Karpas-422 (cell line): ENCODE measurements at regions not wholly inside any gene's neighbourhood (a gene's known extent, or its start where the extent isn't known, plus 50 kb on each side); places are given as distances from the start of the nearest gene placed in this dataset.
A peak's percentile ranks its signal among the peaks of the same experiment; 100 is the strongest.

Experiments
- DNase-seq: peaks from one replicate; pipeline ENCODE4 v3.0.0-alpha.2; 2015
- H2AFZ ChIP-seq: fragments of 200-600 bp; sonication (generic); 2 replicates; pipeline ENCODE4 v1.6.1; 2014; ENCODE audit warnings: antibody characterized with exemption, low read length, mixed read lengths
- H3K27ac ChIP-seq: fragments of 200-600 bp; sonication (generic); 2 replicates; pipeline ENCODE4 v1.5.1; 2014; ENCODE audit warnings: mild to moderate bottlenecking, low read length, moderate library complexity
- H3K27me3 ChIP-seq: fragments of 200-600 bp; sonication (generic); 2 replicates; pipeline ENCODE4 v1.6.1; 2014; ENCODE audit warnings: low read length, mixed read lengths
- H3K36me3 ChIP-seq: fragments of 200-600 bp; sonication (generic); 2 replicates; pipeline ENCODE4 v1.6.1; 2014; ENCODE audit warnings: low read length, mixed read lengths; ENCODE audit not compliant: insufficient read depth
- H3K4me1 ChIP-seq: fragments of 200-600 bp; sonication (generic); 2 replicates; pipeline ENCODE4 v1.6.1; 2014; ENCODE audit warnings: mild to moderate bottlenecking, low read length, mixed read lengths
- H3K4me2 ChIP-seq: fragments of 200-600 bp; sonication (generic); 2 replicates; pipeline ENCODE4 v1.6.1; 2014; ENCODE audit warnings: low read length, low read depth, mild to moderate bottlenecking; ENCODE audit not compliant: poor library complexity, severe bottlenecking
- H3K4me3 ChIP-seq: fragments of 200-600 bp; sonication (generic); 2 replicates; pipeline ENCODE4 v1.5.1; 2014; ENCODE audit warnings: mild to moderate bottlenecking, antibody characterized with exemption, low read length, mixed read lengths
- H3K79me2 ChIP-seq: fragments of 200-600 bp; sonication (generic); 2 replicates; pipeline ENCODE4 v1.6.1; 2014; ENCODE audit warnings: mild to moderate bottlenecking, low read length, mixed read lengths
- H3K9ac ChIP-seq: fragments of 200-600 bp; sonication (generic); 2 replicates; pipeline ENCODE4 v1.6.0; 2014; ENCODE audit warnings: low read length
- H3K9me2 ChIP-seq: fragments of 200-600 bp; sonication (generic), shearing (Covaris generic); replicated peaks from 2 replicates; pipeline ENCODE4 v1.6.0; 2014; ENCODE audit warnings: mild to moderate bottlenecking, low read length, moderate library complexity; ENCODE audit not compliant: insufficient read depth
- H3K9me3 ChIP-seq: fragments of 300-700, 200-600 bp; sonication (generic); 2 replicates; pipeline ENCODE4 v1.6.1; 2014; ENCODE audit warnings: low read length, mixed read lengths
- H4K20me1 ChIP-seq: fragments of 200-600 bp; sonication (generic); 2 replicates; pipeline ENCODE4 v1.6.1; 2014; ENCODE audit warnings: mild to moderate bottlenecking, antibody characterized with exemption, low read length, low read depth; ENCODE audit not compliant: insufficient read depth

GRCh38 chr2:191539068-191539467 lies 138.9 kb upstream of the NABP1 start:
- no peaks in the 10 kb centered on the region for H3K9me2 ChIP-seq
- H3K4me2 ChIP-seq, result no peak overlapping the region
- H3K4me1 ChIP-seq, result no peaks in the 10 kb centered on the region
- H3K79me2 ChIP-seq, result no peaks in the 10 kb centered on the region
- H3K9ac ChIP-seq, result no peak overlapping the region
- no peaks in the 10 kb centered on the region for H3K27me3 ChIP-seq
- H3K27ac ChIP-seq, result no peak overlapping the region
- H2AFZ ChIP-seq, result no peak overlapping the region
- no peaks in the 10 kb centered on the region for H4K20me1 ChIP-seq
- DNase-seq, result peak; percentile 58
- H3K36me3 ChIP-seq, result no peaks in the 10 kb centered on the region
- H3K9me3 ChIP-seq, result no peaks in the 10 kb centered on the region
- H3K4me3 ChIP-seq, result no peak overlapping the region

- DNase-seq, result no peak
- Histone ChIP-seq H3K9me3 (no peaks in the 10 kb centered on the region), H3K79me2 (no peaks in the 10 kb centered on the region)
These were observed 137.3 kb upstream of the NABP1 start for GRCh38 chr2:191540681-191541080.

DNA sequence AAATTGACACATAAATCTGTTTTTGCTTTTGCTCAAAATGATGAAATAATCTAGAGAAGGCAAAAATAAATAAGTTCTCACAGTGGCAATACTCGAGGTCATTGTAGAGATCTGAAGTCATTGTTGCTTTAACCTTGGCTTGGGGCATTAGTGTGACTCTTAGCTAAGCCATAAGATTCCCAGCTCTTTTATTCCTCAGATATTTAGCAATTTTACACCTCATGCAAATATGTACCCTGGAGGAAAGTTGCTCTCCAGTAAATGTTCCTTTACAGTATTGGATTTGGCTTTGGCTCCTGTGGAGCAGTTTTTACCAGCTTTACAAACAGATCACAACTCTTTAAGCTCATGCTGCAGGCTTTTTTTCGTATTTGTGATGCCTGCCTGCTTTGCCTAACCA lies 134.2 kb upstream of the NABP1 start:
- H3K27ac ChIP-seq, result no peak overlapping the region
- no peak for DNase-seq
- H3K79me2 ChIP-seq, result no peaks in the 10 kb centered on the region
- no peak overlapping the region for H3K4me3 ChIP-seq
- H3K9ac ChIP-seq, result no peak overlapping the region
- no peaks in the 10 kb centered on the region for H3K27me3 ChIP-seq
- H3K9me2 ChIP-seq, result no peaks in the 10 kb centered on the region
- H3K36me3 ChIP-seq, result no peaks in the 10 kb centered on the region
- no peak overlapping the region for H2AFZ ChIP-seq
- H3K4me1 ChIP-seq, result no peaks in the 10 kb centered on the region
- no peak overlapping the region for H3K4me2 ChIP-seq
- H4K20me1 ChIP-seq, result no peaks in the 10 kb centered on the region
- H3K9me3 ChIP-seq, result no peaks in the 10 kb centered on the region

More at GRCh38 chr2:191540681-191541080, 137.3 kb upstream of the NABP1 start:
- H3K9ac ChIP-seq, result no peak overlapping the region
- no peak overlapping the region for H2AFZ ChIP-seq
- H3K27ac ChIP-seq, result no peak overlapping the region
- no peaks in the 10 kb centered on the region for H3K27me3 ChIP-seq
- no peaks in the 10 kb centered on the region for H3K36me3 ChIP-seq
- no peaks in the 10 kb centered on the region for H4K20me1 ChIP-seq
- H3K4me1 ChIP-seq, result no peaks in the 10 kb centered on the region
- no peak overlapping the region for H3K4me2 ChIP-seq
- H3K9me2 ChIP-seq, result no peaks in the 10 kb centered on the region
- no peak overlapping the region for H3K4me3 ChIP-seq

- DNase-seq, result no peak
- Histone ChIP-seq H3K9me2 (no peaks in the 10 kb centered on the region), H4K20me1 (no peaks in the 10 kb centered on the region)
These were observed 133.4 kb upstream of the NABP1 start for GRCh38 chr2:191544461-191545062.

GRCh38 chr2:191545361-191545760 lies 132.6 kb upstream of the NABP1 start:
- no peak overlapping the region for H3K9ac ChIP-seq
- H3K27me3 ChIP-seq, result no peaks in the 10 kb centered on the region
- H3K36me3 ChIP-seq, result no peaks in the 10 kb centered on the region
- DNase-seq, result no peak
- no peak overlapping the region for H2AFZ ChIP-seq
- H3K9me2 ChIP-seq, result no peaks in the 10 kb centered on the region
- no peaks in the 10 kb centered on the region for H3K4me1 ChIP-seq
- no peak overlapping the region for H3K27ac ChIP-seq
- H4K20me1 ChIP-seq, result no peaks in the 10 kb centered on the region
- H3K79me2 ChIP-seq, result no peaks in the 10 kb centered on the region
- H3K4me3 ChIP-seq, result no peak overlapping the region
- no peak overlapping the region for H3K4me2 ChIP-seq
- H3K9me3 ChIP-seq, result no peaks in the 10 kb centered on the region

More at GRCh38 chr2:191544461-191545062, 133.4 kb upstream of the NABP1 start:
- no peak overlapping the region for H3K4me2 ChIP-seq
- no peak overlapping the region for H3K9ac ChIP-seq
- H3K4me3 ChIP-seq, result no peak overlapping the region
- no peaks in the 10 kb centered on the region for H3K4me1 ChIP-seq
- H3K79me2 ChIP-seq, result no peaks in the 10 kb centered on the region
- H3K27ac ChIP-seq, result no peak overlapping the region
- H3K36me3 ChIP-seq, result no peaks in the 10 kb centered on the region
- no peaks in the 10 kb centered on the region for H3K27me3 ChIP-seq
- H3K9me3 ChIP-seq, result no peaks in the 10 kb centered on the region
- no peak overlapping the region for H2AFZ ChIP-seq

DNA sequence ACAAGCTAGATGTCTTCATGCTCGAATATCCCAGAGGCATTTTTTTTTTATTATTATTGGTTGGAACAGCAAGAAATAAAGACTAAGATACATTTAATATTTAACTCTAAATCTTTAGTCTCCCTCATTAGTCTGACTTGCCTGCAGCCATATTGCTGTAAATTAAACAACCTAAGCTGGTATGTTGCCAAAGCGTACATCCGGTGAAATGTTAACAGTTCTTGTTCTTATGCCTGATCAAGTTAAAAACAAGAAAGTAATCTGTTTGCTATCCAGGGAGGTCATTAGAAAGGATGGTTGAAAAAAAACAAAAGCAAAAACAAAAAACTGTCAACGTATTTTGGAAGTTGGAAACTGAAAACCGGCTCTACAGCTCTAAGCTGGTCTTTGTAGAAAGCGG lies 125.9 kb upstream of the NABP1 start:
- Histone ChIP-seq H3K9ac (no peak overlapping the region), H3K79me2 (no peaks in the 10 kb centered on the region), H2AFZ (no peak overlapping the region), H3K9me2 (no peaks in the 10 kb centered on the region), H3K9me3 (no peaks in the 10 kb centered on the region), H4K20me1 (no peaks in the 10 kb centered on the region), H3K36me3 (no peaks in the 10 kb centered on the region), H3K27me3 (no peaks in the 10 kb centered on the region), H3K27ac (no peak overlapping the region), H3K4me1 (no peaks in the 10 kb centered on the region), H3K4me2 (no peak overlapping the region), H3K4me3 (no peak overlapping the region)
- DNase-seq, result no peak

- no peaks in the 10 kb centered on the region for H4K20me1 ChIP-seq
- no peak for DNase-seq
- no peaks in the 10 kb centered on the region for H3K27me3 ChIP-seq
- no peak overlapping the region for H3K4me3 ChIP-seq
- no peak overlapping the region for H2AFZ ChIP-seq
- H3K9me2 ChIP-seq, result no peaks in the 10 kb centered on the region
- H3K79me2 ChIP-seq, result no peaks in the 10 kb centered on the region
- no peak overlapping the region for H3K4me2 ChIP-seq
- H3K4me1 ChIP-seq, result no peaks in the 10 kb centered on the region
- no peak overlapping the region for H3K9ac ChIP-seq
- no peak overlapping the region for H3K27ac ChIP-seq
- H3K9me3 ChIP-seq, result no peaks in the 10 kb centered on the region
- H3K36me3 ChIP-seq, result no peaks in the 10 kb centered on the region
These were observed 123.7 kb upstream of the NABP1 start for GRCh38 chr2:191554240-191554639.

DNA sequence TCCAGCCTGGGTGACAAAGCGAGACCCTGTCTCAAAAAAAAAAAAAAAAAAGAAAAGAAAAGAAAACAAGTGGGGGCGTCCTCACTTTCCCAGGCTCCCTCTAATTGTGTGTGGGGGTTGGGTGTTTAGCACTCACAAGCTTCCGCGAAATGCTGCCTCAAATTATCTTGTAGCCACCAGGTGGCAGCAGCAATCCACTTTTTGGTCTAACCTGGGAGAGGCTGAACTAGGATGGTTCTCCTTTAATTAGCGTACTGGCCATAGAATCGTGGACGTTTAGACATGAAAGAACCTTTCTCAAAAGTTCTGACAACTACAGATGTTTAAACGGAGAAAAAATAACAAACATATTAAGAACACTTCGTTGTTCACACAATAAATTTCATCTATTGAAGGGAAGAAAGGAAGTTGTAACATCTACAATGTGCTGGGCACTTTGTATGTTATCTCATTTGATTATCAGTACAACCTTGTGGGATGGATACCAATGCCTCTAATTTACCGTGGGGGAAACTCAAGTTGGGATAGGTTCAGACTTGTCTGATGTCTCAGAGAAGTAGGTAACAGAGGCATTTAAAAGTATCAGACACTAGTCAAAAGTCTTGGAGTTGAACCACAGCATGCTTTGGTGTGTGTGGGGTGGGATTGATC lies 122.7 kb upstream of the NABP1 start:
- no peaks in the 10 kb centered on the region for H3K79me2 ChIP-seq

More for the DNA sequence above, 122.7 kb upstream of the NABP1 start:
- no peaks in the 10 kb centered on the region for H3K27me3 ChIP-seq
- H4K20me1 ChIP-seq, result no peaks in the 10 kb centered on the region
- H3K4me2 ChIP-seq, result no peak overlapping the region
- no peaks in the 10 kb centered on the region for H3K36me3 ChIP-seq
- H3K4me3 ChIP-seq, result no peak overlapping the region
- H3K27ac ChIP-seq, result no peak overlapping the region
- H3K9ac ChIP-seq, result no peak overlapping the region
- DNase-seq, result peak; percentile 90
- no peak overlapping the region for H2AFZ ChIP-seq
- H3K4me1 ChIP-seq, result no peaks in the 10 kb centered on the region
- no peaks in the 10 kb centered on the region for H3K9me2 ChIP-seq
- no peaks in the 10 kb centered on the region for H3K9me3 ChIP-seq
